ENCODE measurements at regions not wholly inside any gene's neighbourhood (a gene's known extent, or its start where the extent isn't known, plus 50 kb on each side); places are given as distances from the start of the nearest gene placed in this dataset.

DNA sequence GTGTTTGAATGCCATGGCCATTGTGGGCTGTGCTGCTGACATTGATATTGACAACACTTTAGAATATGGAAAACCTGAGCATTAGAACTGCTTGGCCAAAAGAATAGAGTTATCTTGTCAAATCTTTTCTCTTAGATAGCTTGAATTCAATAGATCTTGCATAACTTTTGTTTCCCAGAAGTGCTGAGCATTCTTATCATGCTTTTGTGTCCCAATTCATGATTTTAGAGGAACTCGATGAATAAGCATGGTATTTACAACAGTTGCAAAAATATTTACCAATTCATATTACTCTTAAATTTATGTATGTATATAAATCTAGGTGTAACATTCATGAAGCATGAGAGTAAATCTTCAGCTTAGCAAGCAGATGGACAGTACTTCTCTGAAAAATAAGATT, 508.0 kb downstream of the BCL11A start:
- DNase-seq: no peak

DNA sequence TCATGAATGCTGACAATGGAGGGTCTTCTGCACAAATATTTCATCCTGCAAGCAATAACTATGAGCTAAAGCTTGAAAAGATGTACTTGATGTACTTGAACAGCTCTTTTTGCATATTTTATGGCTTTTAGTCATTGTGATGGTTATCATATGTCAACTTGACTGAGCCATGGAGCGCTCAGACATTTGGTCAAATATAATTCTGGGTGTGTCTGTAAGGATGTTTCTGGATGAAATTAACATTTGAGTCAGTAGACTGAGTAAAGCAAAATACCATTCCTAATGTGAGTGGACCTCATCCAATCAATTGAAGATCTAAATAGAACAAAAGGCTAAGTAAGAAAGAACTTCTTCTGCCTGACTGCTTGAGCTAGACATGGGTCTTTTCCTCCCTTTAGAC, 509.0 kb downstream of the BCL11A start:
- DNase-seq: no peak

DNA sequence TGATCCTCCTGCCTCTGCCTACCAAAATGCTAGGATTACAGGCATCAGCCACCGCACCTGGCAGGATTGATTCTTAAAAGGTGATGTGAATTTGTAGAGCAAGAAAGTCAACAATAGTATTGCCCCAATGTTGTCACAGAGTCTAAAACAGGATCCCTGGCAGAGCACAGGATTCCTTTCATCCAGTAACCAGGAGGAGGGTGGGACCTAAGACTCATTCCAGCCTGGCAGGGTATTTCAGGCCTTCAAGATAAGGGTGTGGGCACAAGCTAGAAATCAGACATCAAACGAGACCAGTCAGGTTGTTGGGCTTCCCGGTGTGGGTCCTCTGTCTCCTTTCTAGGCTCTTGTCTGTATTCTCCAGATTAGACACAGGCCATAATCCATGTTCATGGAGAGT, 511.4 kb downstream of the BCL11A start:
- DNase-seq: no peak

DNA sequence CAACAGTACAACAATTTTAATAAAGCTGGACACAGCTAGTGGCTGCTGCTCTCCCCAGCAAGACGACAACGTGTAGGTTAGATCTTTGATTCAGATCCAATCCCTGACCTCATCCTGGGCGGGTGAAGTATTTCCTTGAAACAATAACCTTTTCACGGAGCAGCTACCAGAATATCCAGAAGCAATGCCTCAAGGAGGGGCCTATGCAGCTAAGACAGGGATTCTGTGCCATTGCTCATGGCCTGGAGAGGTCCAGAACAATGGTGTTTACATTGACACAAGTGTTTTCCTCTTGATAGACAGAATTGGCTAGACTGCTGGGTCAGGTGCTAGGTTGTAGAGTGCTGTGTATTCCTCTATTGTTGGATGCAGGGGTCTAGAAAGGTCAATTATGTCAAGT, 520.1 kb downstream of the BCL11A start:
- no peak for DNase-seq

DNA sequence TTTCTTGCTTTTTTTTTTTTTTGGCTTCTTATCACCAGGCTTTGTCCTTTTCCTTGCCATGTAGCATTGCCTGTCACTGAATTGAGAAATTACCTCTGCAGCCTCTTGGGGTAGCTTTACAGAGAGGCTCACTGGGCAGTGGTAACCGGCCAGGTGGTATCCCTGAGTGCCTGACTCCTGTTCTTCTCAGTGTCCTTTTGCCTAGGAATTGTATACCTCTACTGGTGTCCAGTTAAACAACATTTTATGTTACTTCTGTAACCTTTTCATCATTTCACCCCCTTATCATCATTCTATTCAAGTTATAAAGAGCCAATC, 523.9 kb downstream of the BCL11A start:
- DNase-seq: no peak

DNA sequence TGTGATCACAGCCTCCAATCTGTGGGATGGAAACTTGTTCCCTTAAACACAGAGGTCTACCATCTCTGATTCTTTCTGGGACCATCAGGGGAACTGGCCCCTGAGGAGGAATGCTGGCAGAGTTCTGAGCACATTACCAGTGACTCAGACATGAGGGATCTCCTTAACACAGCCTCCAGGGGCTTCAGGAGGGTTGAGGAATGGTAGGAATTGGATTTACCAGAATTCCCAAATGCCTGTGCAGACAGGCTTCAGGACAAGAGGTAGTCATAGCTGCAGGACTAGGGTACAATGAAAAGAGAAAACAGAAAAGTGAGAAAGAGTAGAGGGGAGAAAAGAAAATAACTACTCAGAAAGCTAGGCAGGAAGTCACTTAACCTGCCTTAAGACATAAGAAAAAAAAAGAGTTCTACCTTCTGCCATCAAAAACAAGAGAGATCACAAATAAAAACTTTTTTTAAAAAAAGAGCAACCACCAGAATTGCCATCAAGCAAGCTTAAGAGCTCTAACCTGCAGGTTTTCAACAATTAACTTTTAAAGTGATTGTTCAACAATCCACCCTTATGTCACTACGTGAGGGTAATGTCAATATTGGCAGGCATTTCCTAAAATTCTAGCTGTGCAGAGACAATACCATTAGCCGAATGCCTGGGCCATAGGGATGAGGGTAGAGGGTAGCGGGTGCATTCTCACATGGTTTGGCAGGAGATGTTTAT, 524.4 kb downstream of the BCL11A start:
- DNase-seq: no peak

DNA sequence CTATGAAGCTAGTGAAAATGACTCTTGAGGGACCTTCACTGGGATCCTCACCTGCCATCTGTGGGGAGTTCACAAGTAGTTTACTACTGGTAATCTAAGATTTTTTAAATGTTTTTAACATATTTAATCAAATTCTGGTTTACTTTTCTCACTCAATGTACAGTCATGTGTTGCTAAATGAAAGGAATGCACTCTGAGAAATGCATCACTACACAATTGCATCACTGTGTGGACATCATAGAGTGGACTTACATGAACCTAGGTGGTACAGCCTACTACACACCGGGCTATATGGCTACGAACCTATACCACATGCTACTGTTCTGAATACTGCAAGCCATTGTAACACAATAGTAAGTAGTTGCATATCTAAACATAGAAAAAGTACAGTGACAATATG, 528.0 kb downstream of the BCL11A start:
- DNase-seq: no peak

DNA sequence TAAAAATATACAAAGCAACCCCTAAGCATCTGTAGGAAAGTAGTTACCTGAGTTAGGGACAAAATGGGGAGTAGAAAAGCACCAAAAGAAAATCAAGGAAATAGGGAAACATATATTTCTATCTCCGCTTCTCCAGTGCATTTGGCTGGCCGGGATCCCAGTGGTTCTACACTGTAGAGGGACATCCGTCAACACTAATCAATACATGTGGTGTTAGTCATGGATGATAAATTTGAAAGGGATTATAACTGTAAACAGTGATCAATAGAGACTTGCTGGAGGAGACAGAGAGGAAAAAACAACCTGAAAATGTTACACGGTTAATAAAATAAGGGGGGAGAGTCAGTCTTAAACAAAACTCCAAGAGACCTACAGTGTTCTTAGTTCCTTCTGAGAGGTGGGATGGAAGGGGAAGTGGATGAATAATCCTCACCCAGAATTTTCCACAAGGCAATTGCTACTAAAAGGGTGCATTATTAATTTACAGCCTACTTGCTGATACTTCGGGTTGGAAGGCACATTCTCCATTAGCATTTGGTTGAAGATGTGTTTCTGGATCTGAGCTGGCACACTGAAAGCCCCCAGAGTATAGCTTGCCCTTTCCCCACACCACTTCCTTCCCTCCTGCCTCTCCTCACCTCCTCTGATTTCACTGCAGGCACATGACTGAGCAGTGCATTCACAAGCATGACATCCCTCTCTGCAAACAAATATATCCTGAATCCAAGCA, 530.0 kb downstream of the BCL11A start:
- no peak for DNase-seq

DNA sequence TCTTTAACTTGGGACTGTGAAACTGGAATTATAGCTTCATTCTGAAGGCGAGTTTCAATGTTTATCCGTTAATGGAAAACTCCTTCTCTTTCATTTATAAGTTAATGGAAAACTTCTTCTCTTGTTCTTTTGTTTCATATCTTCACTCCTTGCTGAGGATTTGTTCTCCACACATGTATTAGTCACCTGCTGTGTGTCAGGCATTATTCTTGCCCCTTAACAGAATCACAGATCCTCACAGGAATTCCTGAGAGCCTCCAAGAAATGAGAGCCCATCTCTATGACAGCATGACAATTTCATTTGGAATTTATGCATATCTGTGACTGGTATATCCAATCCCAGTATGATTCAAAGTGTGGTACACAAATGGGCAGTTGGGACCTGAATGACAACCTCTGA, 545.8 kb downstream of the BCL11A start:
- no peak for DNase-seq

DNA sequence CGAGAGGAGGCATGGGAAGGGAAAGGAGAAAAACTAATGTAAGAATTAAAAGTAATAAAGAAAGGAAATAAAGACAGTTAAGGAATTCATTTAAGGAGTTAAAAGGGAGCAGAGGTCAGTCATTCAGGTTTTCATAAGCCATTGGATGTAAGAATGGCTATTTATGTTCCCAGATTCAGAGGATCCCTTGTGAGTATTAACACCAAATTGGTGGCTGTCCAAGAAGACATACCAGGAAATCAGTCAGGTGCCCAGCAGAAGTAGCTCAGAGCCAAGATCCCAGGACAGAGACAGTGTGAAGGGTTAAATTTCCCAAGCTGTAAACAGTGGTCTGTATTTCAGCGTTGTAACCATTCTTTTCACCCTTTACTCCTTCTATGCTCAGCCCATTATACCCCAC, 550.4 kb downstream of the BCL11A start:
- no peak for DNase-seq

DNA sequence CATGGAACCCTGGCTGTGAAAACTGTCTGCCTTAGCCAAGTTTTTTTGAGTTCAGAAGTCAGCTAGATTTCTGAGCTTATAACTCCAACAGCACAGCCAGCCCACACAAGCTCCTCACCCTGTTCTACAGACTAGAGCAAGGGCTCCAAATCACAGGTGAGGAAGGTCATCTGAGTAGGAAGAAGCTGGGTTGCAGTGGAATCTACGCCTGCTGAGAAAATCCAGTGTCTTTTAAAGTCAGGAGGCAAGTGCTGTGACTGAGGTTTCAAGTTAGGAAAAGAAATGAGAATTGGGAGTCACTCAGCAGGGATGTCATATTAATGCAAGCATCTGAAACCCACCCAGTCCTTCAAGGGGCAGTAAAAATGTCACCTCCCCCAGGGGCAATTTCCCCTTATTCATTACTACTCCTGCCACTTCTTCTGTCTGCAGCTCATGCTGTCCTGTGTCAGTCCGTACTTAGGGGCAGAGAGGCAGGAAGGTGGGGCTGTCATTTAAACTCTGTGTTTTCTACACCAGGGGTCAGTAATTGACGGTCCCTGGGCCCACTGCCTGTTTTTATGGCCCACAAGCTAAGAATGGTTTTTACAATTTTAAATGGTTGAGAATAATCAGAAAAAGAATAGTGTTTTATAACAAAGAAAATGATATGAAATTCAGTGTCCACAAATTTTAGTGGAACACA, 551.1 kb downstream of the BCL11A start:
- DNase-seq: no peak

DNA sequence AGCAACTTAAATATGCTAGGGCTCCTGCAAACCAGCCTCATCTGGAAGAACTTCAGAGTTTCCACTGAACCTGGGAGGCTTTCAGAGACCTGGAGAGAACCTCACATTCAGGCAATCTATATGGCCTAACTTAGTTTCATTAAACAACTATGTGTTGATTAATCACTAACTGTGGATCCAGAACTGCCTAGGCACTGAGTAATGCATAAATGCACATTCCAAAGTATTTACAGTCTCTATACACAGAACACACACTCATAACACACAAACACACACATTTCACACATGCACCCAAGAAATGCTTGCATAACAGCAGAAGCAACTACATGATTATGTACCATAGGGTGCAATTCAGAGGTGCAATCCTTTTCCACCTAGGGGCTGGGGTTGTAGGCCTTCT, 552.8 kb downstream of the BCL11A start:
- DNase-seq: no peak

DNA sequence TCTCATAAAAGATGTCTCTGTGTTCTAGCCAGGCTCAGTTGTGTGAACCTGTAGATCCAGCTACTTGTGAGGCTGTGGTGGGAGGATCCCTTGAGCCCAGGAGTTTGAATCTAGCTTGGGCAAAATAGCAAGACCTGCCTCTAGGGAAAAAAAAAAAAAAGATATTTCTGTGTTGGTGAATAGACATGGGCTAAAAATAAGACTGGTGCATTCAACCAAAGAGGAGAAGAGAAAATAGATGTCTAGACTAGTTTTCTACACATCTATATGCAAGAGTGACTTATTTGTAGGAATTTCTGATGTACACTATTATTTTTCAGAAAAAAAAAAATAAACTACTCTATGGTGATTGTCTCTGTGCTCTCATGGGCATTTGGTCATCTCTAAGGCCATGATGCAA, 555.1 kb downstream of the BCL11A start:
- DNase-seq: no peak

DNA sequence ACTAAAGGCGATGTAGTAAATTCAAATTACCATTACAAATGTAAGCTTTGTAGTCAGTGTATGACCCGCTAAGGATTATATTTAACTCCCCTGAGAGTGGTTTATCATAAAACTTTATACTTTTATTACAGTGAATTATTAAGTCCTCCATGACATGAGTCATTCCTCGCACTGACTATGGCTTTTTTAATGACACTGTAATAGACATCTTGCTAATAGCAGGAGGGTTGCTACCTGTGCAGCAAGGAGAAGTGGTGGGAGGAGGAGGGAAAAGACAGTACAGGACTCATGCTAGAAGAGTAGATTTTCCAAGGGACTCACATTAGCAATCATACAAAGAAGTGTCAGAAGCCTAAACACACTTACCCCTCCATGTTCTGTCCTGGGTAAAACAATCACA, 556.1 kb downstream of the BCL11A start:
- no peak for DNase-seq

DNA sequence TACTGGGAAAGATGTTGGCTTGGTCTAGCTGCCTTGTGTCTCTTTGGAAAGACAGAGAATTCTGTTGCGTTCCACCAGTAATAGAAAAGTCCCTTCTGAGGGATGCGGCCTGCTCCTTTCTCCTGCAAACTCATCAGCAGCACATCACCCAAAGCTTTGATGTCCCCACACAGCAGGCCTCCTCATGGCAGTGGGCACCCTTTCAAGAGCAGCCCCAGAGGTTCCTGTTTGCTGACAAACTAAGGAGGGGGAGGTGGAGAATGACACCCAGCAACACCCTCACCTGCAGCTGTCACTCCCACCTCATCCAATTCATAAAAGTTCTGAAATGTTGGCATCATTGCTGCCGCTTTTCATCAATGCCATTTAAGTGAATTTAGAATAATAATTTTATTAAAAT, 556.6 kb downstream of the BCL11A start:
- DNase-seq: no peak

DNA sequence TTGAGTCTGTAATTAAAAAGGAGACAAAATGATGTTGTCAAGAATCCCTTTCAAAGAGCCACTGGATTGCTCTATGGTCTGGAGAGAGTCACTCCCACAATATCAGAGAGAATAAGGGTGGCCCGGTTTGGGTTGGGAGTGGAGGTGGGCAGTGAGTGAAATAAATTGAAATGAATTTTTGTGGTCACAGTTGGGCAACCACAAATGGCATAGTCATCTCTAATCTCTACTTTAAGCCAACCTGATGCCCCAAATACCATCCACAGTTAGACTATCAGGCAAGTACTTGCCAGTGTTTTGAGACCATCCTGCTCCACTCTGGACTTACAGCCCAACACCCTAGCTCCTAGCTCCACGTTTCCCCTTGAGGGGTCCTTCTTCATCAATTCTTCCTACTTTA, 559.7 kb downstream of the BCL11A start:
- no peak for DNase-seq

DNA sequence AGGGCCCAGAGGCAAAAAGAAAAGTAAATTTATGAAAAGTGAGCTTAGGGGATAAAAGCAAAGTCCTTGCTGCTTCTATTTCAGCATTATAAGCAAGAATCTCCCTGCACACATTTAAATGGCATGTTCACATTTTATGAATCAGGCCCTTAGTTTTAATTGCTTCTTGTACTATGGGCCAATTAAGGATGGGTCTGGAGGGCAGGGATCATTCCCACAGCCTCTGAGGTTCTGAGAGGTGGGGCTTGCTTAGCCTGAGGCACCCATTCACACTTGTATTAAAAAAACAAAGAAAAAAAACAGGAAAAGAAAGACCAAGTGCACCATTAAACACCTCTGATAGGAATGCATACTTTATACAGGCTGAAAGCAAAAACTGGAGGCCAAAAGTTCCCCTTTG, 565.1 kb downstream of the BCL11A start:
- DNase-seq: no peak

DNA sequence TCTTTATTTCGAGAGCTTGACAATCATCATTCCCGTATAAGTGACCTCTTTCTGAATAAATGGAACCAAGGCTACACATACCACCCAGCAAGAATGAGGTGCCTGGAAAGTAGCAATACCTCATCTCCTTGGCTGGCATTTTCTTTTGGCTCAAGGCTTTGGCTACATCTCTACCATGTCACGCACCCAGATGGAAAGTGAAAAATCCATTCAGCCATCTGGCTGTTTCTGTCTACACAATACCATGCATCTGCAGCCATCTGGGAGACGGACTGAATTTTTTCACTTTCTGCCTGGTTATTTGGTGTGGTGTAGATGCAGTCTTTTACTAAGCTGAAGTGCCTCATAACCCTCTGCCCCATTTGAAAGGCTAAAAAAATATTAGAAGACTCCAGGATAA, 566.9 kb downstream of the BCL11A start:
- no peak for DNase-seq

DNA sequence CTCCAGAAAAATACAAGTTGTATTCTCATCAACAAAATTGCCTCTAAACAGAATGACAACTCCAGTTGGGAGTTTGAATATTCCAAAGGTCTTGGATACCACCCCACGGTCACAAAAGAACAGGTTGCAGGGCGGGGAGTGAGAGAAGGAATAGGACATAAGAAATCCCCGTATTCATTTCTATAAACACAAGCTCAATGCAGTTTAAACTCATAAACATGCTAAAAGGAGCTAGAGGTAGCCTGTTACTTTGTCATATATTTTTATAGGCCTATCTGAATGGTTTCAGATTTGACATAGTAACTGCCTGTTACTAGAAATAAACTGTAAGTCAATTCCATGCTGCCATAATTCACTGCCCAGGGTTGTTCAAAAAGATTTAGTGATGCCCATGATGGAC, 567.5 kb downstream of the BCL11A start:
- DNase-seq: no peak

DNA sequence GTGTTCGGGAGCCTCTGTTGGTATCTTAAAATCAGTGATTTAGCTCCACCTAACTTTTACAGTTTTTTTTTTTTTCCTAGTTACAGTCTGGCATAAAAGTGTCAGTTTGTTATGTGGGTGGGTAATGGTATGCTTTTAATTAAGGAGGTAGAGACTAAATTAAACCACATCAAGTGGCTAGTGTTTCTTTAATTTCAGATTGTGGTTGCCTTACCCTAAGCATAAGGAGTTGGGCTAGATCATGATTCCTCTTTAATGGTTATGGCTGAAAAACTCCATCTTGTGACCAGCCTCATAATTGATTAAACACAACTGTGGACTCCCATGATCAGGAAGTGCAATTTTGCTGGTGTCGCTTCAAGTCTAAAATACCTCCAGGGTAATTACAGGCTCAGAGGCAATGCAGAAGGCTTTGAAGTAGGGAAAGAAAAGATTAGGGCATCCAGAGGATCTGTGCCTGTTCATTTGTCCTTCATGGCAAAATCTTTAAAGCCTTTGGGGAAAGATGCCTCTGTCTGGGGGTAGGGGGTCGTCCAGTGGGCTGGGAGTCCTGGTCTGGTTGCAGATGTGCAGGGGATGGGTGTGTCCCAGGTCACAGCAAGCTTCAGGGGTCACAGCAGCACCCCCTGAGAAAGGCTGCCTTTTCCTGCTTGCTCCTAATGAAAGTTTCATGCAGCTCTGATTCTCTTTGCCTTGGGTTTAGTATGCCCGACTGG, 579.2 kb downstream of the BCL11A start:
- DNase-seq: no peak

DNA sequence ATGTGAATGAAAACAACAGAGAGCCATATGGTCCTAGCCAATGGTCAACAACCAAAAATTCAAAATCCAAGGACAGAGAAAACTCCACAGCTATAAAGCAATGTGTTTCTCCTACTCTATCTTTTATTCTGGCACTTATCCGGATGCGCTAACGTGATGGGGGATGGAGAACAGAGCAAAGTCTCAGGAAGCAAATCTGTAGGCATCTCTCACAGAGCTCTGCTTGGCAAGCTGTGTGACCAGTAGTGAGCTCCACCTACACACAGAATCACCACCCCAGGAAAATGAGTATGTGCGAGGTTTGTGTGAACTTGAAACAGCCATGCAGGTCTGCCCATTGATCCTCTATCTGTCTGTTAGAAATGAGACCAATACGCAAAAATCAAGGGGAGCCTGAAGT, 584.3 kb downstream of the BCL11A start:
- DNase-seq: no peak

DNA sequence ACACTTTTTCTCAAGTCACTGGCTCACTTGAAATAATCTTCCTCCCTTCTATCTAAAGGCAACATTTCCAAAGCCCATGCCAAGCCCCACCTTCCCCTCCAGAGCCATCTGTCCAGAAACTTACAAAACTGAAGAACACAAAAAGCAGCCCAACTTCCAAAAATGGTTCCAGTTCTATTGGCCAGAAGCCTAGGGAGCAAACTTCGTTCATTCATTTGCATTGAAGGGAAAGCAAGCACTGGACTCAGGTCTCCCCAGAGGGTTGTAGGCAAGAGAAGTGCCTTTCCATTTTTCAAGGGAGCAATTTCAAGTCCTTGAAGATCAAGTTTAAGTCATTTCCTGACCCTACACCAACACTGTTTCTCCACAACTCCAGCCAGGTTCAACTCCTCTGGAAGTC, 585.0 kb downstream of the BCL11A start:
- no peak for DNase-seq

DNA sequence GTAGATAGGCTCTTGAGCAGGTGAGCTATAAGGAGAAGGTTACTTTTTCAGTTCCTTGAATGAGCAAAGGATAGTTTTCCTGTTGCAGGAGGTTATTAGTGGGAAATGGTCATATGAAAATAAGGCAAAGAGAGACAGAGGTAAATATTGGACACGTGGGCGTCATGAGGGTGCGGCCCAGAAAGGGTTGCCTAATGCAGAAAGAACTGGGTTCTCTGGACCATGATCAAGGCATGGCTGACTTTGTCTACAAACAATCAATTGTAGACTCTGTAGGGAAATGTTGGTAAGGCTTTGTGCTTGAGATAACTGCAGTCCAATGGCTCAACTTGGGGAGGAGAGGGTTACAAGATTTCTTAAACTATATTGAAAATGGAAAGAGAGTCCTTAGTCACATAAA, 585.8 kb downstream of the BCL11A start:
- no peak for DNase-seq

DNA sequence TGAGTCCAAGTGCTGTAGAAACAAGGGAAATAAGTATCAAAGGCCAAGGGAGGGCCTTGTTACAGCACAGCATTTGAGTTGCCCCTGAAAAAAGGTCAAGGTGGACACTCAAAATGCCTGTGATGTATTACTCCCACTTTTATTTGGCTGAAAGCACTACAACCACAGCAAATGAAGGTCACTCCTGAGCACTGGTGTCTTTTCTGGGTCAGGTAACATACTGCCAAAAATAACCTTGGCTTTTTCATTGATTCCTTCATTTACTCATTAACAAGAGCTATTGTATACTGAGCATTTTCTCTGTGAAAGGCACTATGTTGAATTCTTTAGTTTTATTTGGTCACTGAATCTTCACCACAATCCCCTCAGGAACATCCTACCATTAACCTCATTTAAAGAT, 590.3 kb downstream of the BCL11A start:
- no peak for DNase-seq
